ENCODE measurements at regions not wholly inside any gene's neighbourhood (a gene's known extent, or its start where the extent isn't known, plus 50 kb on each side); places are given as distances from the start of the nearest gene placed in this dataset.

DNA sequence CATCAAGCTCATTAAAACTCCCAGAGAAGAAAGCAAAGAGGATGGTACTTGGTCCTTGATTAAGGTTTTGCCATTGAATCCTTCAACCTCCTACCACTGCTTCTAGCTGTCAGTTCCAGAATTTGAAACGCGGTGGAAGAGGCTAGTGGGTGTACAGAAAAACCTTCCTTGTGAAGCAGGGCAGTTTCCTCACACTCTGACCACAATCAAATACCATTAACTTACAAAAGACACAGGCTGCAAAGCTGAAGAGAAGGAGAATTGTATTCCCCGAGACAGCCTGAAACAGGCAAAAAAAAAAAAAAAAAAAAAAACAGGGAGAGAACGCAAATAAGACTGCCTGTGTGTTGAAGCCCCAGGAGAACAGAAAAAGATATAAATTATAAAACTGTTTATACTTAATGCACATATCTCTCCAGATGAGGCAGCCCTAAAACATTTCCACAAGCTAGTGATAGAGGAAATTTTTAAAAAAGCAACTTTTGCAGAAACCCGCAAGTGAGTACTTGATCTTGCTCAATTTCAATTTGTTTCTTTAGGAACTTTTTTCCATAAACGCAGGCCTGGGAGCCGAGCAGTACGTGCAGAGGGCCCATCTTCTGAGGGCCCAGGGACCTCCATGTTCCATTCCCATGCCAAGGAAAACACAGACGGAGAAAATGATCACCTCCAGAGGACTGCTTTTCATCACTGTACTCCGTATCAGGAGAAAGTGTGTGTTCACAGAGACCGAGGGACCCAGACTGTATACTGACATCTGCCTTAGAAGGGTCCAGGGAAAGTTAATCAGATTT is 218.7 kb upstream of the BLID start:
- Mint-ChIP-seq H3K9me3 (no peaks in the 10 kb centered on the region), H3K4me1 (no peaks in the 10 kb centered on the region), H3K27me3 (no peaks in the 10 kb centered on the region), H3K4me3 (no peak overlapping the region), H3K36me3 (ENCODE audit: low read depth) (no peaks in the 10 kb centered on the region), H3K27ac (no peak overlapping the region)
- intact Hi-C loops (cut with micrococcal nuclease): no loop called here
- DNase-seq: no peak

DNA sequence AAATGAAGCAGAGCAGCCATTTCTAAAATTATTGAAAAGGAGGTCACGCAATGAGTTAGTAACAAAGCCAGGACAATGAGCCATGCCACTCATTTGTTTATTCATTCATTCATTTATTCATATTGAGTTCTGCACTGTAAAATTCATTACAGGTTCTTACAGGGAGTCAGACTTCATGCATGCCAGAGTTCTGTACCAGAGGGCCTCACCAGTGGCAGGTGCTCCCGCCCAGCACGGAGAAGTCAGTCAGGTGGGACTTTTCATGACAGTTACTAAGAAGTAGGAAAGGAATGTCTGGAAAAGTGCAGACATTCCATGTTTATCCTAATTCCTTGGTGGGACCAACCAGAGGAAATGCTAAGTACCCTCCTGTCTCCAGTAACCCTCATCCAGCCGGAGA is 217.5 kb upstream of the BLID start:
- Mint-ChIP-seq H3K4me1 (no peaks in the 10 kb centered on the region), H3K36me3 (ENCODE audit: low read depth) (no peaks in the 10 kb centered on the region), H3K4me3 (no peak overlapping the region), H3K27me3 (no peaks in the 10 kb centered on the region), H3K27ac (no peak overlapping the region), H3K9me3 (no peaks in the 10 kb centered on the region)
- DNase-seq: no peak
- intact Hi-C loops (cut with micrococcal nuclease): no loop called here

DNA sequence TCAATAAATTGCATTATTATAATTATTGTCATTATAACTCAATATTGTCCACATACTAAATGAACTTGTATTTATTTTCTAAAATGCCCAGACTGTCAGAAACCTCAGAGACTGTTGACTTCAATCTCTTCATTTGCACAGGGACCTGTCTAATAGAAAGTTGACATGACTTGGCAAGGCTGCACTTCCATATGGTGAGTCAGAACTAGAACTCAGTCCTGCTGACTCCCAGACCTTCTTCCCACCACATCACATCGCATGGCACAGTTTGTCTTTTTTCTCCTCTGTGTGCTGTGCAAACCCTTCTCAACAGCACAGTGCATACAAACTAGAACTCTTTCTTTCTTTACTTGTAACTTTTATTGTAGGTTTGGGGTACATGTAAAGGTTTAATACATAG is 215.1 kb upstream of the BLID start:
- Mint-ChIP-seq H3K27me3 (no peaks in the 10 kb centered on the region), H3K36me3 (ENCODE audit: low read depth) (no peaks in the 10 kb centered on the region), H3K9me3 (no peaks in the 10 kb centered on the region), H3K4me1 (no peaks in the 10 kb centered on the region), H3K4me3 (no peak overlapping the region), H3K27ac (no peak overlapping the region)
- intact Hi-C loops (cut with micrococcal nuclease): no loop called here
- DNase-seq: no peak

DNA sequence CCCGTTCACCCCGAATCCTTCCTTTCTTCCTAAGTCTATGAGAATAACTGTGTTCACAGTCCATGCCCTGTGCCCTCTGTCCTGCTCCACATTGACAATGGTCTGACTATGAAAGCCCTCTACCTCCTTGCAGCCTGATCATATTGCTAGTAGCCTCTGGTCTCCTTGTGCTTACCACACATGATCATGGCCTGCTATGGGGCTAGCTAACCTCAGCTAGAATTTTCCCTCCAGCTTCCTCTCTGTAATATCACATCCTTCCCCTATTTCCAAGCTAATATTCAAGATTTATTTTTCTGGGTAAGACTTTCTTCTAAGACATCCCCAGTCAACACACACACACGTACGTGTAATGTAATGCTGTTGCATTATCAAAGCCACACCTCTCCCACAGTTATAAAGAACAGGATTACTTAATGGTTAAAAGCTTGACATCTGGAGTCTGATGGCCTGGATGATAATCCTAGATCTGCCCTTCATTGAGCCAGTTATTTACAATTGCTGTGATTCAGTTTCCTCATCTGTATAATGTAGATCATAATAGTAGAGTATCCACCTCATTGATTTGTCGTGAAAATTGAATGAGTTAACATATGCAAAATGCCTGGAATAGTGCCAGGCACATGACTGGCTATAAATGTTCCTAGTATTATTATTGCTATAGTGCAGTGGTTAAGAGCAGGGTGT is 214.4 kb upstream of the BLID start:
- intact Hi-C loops (cut with micrococcal nuclease): no loop called here

DNA sequence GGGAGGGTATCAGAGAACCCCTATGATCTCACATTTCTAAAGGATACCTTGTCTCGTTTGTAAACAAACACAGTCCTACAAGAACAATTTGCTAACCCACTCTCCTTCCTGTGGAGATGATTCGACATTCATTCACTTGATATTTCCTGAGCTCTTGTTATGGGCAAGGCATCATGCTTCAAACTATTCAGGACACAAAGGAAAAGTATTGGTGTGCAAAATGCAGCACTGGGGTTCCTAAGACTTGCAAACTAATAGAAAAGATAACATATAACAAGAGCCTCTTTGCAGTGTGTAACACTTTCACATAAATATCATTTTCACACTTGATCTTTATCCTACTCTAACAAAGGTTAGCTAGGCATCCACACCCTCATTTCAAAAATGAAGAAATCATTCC is 211.5 kb upstream of the BLID start:
- no peak for DNase-seq
- intact Hi-C loops (cut with micrococcal nuclease): no loop called here
- H3K4me1 Mint-ChIP-seq: no peaks in the 10 kb centered on the region
- no peaks in the 10 kb centered on the region for H3K9me3 Mint-ChIP-seq
- H3K4me3 Mint-ChIP-seq: no peak overlapping the region
- H3K36me3 Mint-ChIP-seq (ENCODE audit: low read depth): no peaks in the 10 kb centered on the region
- no peaks in the 10 kb centered on the region for H3K27me3 Mint-ChIP-seq
- H3K27ac Mint-ChIP-seq: no peak overlapping the region

More for the DNA sequence above, 214.4 kb upstream of the BLID start:
- Mint-ChIP-seq H3K4me3 (no peak overlapping the region), H3K36me3 (ENCODE audit: low read depth) (no peaks in the 10 kb centered on the region), H3K4me1 (no peaks in the 10 kb centered on the region), H3K27ac (no peak overlapping the region), H3K27me3 (no peaks in the 10 kb centered on the region), H3K9me3 (no peaks in the 10 kb centered on the region)
- DNase-seq: no peak

DNA sequence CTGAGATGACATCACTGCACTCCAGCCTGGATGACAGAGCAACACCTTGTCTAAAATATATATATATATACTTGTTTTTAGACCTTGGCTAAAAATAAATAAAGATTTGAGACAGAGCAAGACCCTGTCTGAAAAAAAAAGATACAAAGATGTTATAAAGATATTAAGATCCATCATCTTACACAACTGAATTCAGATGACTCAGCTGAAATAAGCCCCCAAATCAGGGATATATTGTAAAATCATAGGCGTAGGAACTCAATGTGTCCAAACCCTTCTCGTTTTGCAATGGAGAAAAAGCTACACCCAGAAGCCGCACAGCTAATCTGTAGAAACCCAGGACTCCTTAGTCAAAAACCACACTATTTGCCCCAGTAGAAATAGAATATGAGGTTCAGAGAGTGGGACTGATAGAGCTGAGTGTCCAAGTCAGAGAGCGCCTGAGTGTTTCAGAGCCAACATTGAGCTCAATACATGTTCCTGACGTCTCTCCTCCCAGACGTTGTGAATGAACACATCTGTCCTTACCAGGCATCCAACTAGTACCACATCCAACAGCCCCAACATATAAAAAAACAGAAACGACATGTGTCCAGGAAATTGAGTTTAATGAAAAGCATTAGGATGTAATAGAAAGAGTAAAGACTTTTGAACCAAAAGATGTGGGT is 207.9 kb upstream of the BLID start:
- no peaks in the 10 kb centered on the region for H3K36me3 Mint-ChIP-seq (ENCODE audit: low read depth)
- no peaks in the 10 kb centered on the region for H3K27me3 Mint-ChIP-seq
- no peak overlapping the region for H3K27ac Mint-ChIP-seq
- no peaks in the 10 kb centered on the region for H3K4me1 Mint-ChIP-seq
- no peak for DNase-seq
- intact Hi-C loops (cut with micrococcal nuclease): no loop called here
- no peak overlapping the region for H3K4me3 Mint-ChIP-seq
- no peaks in the 10 kb centered on the region for H3K9me3 Mint-ChIP-seq

DNA sequence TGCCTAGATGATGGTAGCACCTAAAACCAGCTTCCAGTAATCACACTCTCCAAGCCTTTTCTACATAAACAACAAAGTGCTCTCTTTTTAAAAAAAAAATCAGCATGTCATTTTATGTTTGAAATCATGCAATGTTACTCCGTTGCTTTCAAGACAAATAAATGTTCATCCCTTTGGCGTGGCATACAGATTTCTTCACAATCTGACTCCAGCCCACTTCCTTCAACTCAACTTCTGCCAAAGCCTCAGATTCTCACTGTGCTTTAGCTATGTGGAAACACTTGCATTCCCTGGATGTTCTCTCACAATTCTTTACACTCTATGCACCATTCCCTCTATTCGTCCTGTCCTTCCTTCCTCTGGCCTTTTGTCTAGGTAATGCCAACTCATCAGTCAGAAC is 206.3 kb upstream of the BLID start:
- Mint-ChIP-seq H3K4me3 (no peak overlapping the region), H3K9me3 (no peaks in the 10 kb centered on the region), H3K27me3 (no peaks in the 10 kb centered on the region), H3K36me3 (ENCODE audit: low read depth) (no peaks in the 10 kb centered on the region), H3K27ac (no peak overlapping the region), H3K4me1 (no peaks in the 10 kb centered on the region)
- DNase-seq: no peak
- intact Hi-C loops (cut with micrococcal nuclease): no loop called here

DNA sequence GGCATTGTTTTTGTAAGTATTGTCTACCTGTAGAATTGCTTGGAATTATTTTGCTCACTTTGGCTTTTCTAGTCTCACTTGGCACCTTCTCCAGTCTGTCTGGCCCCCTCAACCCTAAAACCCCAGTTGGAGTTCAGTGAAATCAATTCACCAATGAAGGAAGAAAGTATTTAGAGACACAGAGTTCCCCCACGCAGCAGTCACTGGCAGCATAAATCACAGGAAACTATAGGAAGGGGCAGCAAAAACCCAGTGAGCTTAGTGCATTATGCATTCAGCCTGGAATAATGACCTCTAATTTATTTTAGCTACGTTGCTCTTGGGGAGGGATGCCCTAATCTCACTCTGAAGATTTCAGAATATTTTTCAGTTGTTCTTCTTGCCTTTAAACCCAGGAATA is 204.7 kb upstream of the BLID start:
- H3K36me3 Mint-ChIP-seq (ENCODE audit: low read depth): no peaks in the 10 kb centered on the region
- H3K4me1 Mint-ChIP-seq: no peaks in the 10 kb centered on the region
- no peak for DNase-seq
- no peaks in the 10 kb centered on the region for H3K9me3 Mint-ChIP-seq
- H3K27me3 Mint-ChIP-seq: no peaks in the 10 kb centered on the region
- intact Hi-C loops (cut with micrococcal nuclease): no loop called here
- H3K27ac Mint-ChIP-seq: no peak overlapping the region
- H3K4me3 Mint-ChIP-seq: no peak overlapping the region

DNA sequence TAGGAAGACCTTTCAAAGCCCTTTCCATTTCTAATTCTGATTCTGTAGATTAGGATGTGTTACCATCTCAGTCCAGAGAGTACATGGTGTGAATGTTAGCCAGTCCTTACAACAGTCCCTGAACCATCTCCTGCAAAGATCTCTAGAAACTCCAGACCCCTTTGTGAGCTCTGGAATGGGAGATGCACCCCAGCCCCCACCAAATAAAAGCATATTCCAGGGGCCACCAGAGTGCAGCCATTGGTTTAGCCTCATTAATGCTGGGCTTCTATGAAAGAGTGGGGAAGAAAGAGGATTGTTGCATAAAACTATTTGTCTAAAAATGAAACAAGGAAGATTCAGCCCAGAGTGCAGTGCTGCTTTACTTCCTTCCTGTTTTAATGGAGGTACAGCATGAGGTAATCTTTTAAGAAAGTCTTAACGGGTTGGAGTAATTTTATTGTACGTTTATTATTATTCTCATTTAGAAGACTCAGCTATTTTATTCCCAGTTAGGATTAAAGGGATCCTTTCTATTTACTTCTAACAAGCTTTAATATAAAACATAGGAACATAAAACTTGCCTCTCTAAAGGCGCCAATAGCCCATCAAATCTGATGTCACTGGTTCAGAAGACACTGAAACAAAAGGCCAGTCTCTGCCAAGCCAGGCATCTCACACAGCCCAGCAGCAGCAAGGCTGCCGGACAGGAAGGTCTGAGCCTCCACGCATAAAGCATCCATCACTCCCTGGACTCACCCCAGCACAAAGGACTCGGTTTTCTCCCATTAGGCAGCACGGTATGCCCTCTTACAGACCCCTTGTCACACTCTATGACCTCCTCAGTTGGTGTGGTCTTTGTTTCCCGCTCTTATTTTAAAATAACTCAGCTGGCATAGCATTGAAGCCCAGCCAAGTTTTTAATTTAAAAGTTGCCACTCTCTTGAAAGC is 203.9 kb upstream of the BLID start:
- DNase-seq: no peak
- Mint-ChIP-seq H3K9me3 (no peaks in the 10 kb centered on the region), H3K4me3 (no peak overlapping the region), H3K27me3 (no peaks in the 10 kb centered on the region), H3K4me1 (no peaks in the 10 kb centered on the region), H3K36me3 (ENCODE audit: low read depth) (no peaks in the 10 kb centered on the region), H3K27ac (no peak overlapping the region)
- intact Hi-C loops (cut with micrococcal nuclease): no loop called here

DNA sequence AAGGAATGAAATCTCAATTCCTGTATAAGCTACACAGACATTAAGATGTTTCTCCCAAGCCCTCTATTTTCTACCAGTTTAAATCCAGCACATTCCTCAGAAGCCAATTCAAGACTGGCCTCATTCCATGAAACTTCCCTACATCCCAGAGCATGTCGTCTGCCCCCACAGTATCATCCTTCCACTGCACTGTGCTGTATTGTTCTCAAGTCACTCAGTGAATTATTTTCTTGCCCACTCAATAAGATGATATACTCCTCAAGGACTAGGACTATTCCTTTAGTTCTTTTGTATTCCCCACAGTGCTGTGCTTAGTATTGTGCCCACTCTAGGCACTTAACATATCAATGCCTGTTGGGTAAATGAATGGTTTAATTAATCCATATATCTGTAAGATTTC is 203.1 kb upstream of the BLID start:
- Mint-ChIP-seq H3K27ac (no peak overlapping the region), H3K4me1 (no peaks in the 10 kb centered on the region), H3K27me3 (no peaks in the 10 kb centered on the region), H3K4me3 (no peak overlapping the region), H3K36me3 (ENCODE audit: low read depth) (no peaks in the 10 kb centered on the region), H3K9me3 (no peaks in the 10 kb centered on the region)
- DNase-seq: no peak
- intact Hi-C loops (cut with micrococcal nuclease): no loop called here

DNA sequence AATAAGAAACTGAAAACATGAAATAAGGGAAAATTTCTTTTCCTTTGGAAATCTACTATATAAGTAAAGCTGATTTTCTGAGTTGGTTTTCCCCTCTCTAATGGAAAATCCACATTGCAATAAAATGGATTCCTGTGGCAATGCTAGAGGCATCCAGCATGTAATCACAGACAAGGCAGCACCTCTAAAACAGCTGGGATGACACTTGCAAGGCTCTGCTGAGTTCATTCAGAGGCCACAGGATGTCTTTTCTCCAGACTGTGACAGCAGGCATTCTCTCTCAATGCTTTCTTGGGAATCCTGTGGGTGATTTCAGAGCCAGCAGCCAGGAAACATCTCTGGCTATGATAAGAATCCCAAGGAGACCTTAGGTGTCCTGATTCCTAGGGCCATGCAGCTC is 201.3 kb upstream of the BLID start:
- no peak overlapping the region for H3K27ac Mint-ChIP-seq
- no peaks in the 10 kb centered on the region for H3K27me3 Mint-ChIP-seq
- no peak for DNase-seq
- no peaks in the 10 kb centered on the region for H3K4me1 Mint-ChIP-seq
- H3K36me3 Mint-ChIP-seq (ENCODE audit: low read depth): no peaks in the 10 kb centered on the region
- no peaks in the 10 kb centered on the region for H3K9me3 Mint-ChIP-seq
- intact Hi-C loops (cut with micrococcal nuclease): no loop called here
- no peak overlapping the region for H3K4me3 Mint-ChIP-seq

DNA sequence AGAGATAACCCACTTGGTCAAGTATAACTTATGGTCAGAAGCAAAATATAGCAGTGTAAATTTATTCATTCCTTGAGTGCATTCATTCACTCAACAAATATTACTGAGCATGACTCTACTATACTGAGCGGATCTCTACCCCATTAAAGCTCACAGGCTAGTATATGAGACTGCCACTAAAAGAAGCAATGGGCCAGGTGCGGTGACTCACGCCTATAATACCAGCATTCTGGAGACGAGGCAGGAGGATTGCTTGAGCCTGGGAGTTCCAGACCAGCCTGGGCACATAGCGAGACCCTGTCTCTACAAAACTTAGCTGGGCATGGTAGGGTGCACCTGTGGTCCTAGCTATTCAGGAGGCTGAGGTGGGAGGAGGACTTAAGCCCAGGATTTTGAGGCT is 197.6 kb upstream of the BLID start:
- H3K36me3 Mint-ChIP-seq (ENCODE audit: low read depth): no peaks in the 10 kb centered on the region
- H3K27me3 Mint-ChIP-seq: no peaks in the 10 kb centered on the region
- intact Hi-C loops (cut with micrococcal nuclease): no loop called here
- H3K4me3 Mint-ChIP-seq: no peak overlapping the region
- no peak overlapping the region for H3K27ac Mint-ChIP-seq
- no peak for DNase-seq
- H3K4me1 Mint-ChIP-seq: no peaks in the 10 kb centered on the region
- no peaks in the 10 kb centered on the region for H3K9me3 Mint-ChIP-seq

DNA sequence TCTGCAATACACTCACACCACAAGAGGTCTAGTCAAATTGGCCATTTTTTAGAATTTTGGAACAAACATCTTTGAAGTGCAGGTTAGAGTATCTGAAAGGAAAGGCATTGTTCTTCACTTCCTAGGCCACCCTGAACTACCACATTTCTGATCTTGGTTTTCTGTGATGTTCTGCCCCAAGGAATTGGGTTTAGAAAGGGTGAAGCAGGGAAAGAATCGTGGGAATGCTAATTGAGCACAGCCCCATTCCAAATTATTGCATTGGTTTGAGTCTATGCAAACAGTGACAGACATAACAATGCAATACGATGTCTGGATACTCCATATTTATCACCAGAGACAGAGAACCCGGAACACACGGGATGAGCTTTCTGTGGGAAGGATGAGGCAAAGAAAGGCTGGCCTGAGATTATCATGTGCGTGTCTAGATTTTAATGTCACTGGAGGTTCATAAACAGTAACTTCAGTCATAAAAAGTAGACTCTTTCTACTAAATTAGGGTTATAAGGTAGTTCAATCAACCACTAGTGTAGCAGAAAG is 195.3 kb upstream of the BLID start:
- intact Hi-C loops (cut with micrococcal nuclease): no loop called here
- H3K4me1 Mint-ChIP-seq: no peaks in the 10 kb centered on the region
- no peaks in the 10 kb centered on the region for H3K27me3 Mint-ChIP-seq
- no peak overlapping the region for H3K27ac Mint-ChIP-seq
- H3K36me3 Mint-ChIP-seq (ENCODE audit: low read depth): no peaks in the 10 kb centered on the region
- DNase-seq: no peak
- H3K4me3 Mint-ChIP-seq: no peak overlapping the region
- no peaks in the 10 kb centered on the region for H3K9me3 Mint-ChIP-seq

Measured in activated CD4-positive, alpha-beta T cell treated with anti-CD3 and anti-CD28 coated beads, Interleukin-2, amount 10 ng/mL, durations not matched to agents 24 days and 14 days (primary cell).